ENCODE measurements at regions not wholly inside any gene's neighbourhood (a gene's known extent, or its start where the extent isn't known, plus 50 kb on each side); places are given as distances from the start of the nearest gene placed in this dataset.

GRCh38 chr2:224640679-224641078 lies 55.5 kb upstream of the CUL3 start:
- H3K27ac Mint-ChIP-seq: no peak overlapping the region
- no peaks in the 10 kb centered on the region for H3K9me3 ChIP-seq (replicated peaks in 1 of 2; ENCODE audit: control insufficient read depth in 1 of 2, insufficient read depth in 1 of 2, low read length in 2 of 2)
- H3K9ac ChIP-seq (ENCODE audit: insufficient read depth, low read length, poor library complexity, severe bottlenecking): no peak overlapping the region
- WGBS (ENCODE audit: insufficient coverage): no CpG with 5 or more reads among the region's 4 CpGs
- H2AFZ ChIP-seq (ENCODE audit: insufficient read depth, low read depth, low read length, poor library complexity, severe bottlenecking): no peak overlapping the region
- no peaks in the 10 kb centered on the region for H3K36me3 Mint-ChIP-seq
- H3K9me3 Mint-ChIP-seq: no peaks in the 10 kb centered on the region
- H3K27ac ChIP-seq (ENCODE audit: low read depth in 1 of 2, low read length in 2 of 2): no peak overlapping the region
- peaks cover 10% of the 10 kb centered on the region for H3K4me1 Mint-ChIP-seq
- H3K36me3 ChIP-seq (replicated peaks in 1 of 2; ENCODE audit: control insufficient read depth in 1 of 2, insufficient read depth in 2 of 2, low read length in 2 of 2): no peaks in the 10 kb centered on the region
- DNase-seq: no peak
- intact Hi-C loops (cut with micrococcal nuclease): no loop called here
- no peaks in the 10 kb centered on the region for H3K79me2 ChIP-seq (ENCODE audit: insufficient read depth, low read length)
- H4K20me1 ChIP-seq (ENCODE audit: insufficient read depth, low read length): no peaks in the 10 kb centered on the region
- H3K4me2 ChIP-seq (replicated peaks; ENCODE audit: extremely low read depth, low read length, poor library complexity, severe bottlenecking): no peak overlapping the region
- H3K4me3 ChIP-seq (replicated peaks in 1 of 3; ENCODE audit: low read depth in 2 of 3, low read length in 3 of 3): no peak overlapping the region
- H3K4me1 ChIP-seq (ENCODE audit: control insufficient read depth in 1 of 2, insufficient read depth in 2 of 2, low read length in 2 of 2): peaks cover 6 to 7% of the 10 kb centered on the region in 2 donors
- no peaks in the 10 kb centered on the region for H3K27me3 ChIP-seq (ENCODE audit: control insufficient read depth in 2 of 2, insufficient read depth in 2 of 2, low read length in 2 of 2)
- TF ChIP-seq CTCF (IDR thresholded peaks at IDR 0.05): no peak
- peaks cover 0 to 3% (median 0%) of the 10 kb centered on the region in 3 donors for H3K27me3 Mint-ChIP-seq (ENCODE audit: low read depth in 3 of 3)
- H3K4me3 Mint-ChIP-seq: no peak overlapping the region

- peak overlapping the region in 1 of 2 donors; percentile 46 for H3K4me3 Mint-ChIP-seq
- peak; percentile 6 to 18 (median 14) for DNase-seq
- H3K9ac ChIP-seq (ENCODE audit: insufficient read depth, low read length, poor library complexity, severe bottlenecking): no peak overlapping the region
- H3K9me3 ChIP-seq (replicated peaks in 1 of 2; ENCODE audit: control insufficient read depth in 1 of 2, insufficient read depth in 1 of 2, low read length in 2 of 2): no peaks in the 10 kb centered on the region
- H3K4me2 ChIP-seq (replicated peaks; ENCODE audit: extremely low read depth, low read length, poor library complexity, severe bottlenecking): peak overlapping the region; percentile 34
- no peaks in the 10 kb centered on the region for H3K9me3 Mint-ChIP-seq
- no peak overlapping the region for H3K4me3 ChIP-seq (replicated peaks in 1 of 3; ENCODE audit: low read depth in 2 of 3, low read length in 3 of 3)
- H3K27me3 ChIP-seq (ENCODE audit: control insufficient read depth in 2 of 2, insufficient read depth in 2 of 2, low read length in 2 of 2): no peaks in the 10 kb centered on the region
- H3K27ac Mint-ChIP-seq: peak overlapping the region in 1 of 7 donors; percentile 6
- peaks cover 0 to 3% (median 0%) of the 10 kb centered on the region in 3 donors for H3K27me3 Mint-ChIP-seq (ENCODE audit: low read depth in 3 of 3)
- peak overlapping the region; percentile 64 for H2AFZ ChIP-seq (ENCODE audit: insufficient read depth, low read depth, low read length, poor library complexity, severe bottlenecking)
- TF ChIP-seq CTCF (IDR thresholded peaks at IDR 0.05): no peak
- intact Hi-C loops (cut with micrococcal nuclease): no loop called here
- H3K27ac ChIP-seq (ENCODE audit: low read depth in 1 of 2, low read length in 2 of 2): no peak overlapping the region
- H4K20me1 ChIP-seq (ENCODE audit: insufficient read depth, low read length): no peaks in the 10 kb centered on the region
- H3K4me1 ChIP-seq (ENCODE audit: control insufficient read depth in 1 of 2, insufficient read depth in 2 of 2, low read length in 2 of 2): peaks cover 6 to 7% of the 10 kb centered on the region in 2 donors
- no peaks in the 10 kb centered on the region for H3K36me3 ChIP-seq (replicated peaks in 1 of 2; ENCODE audit: control insufficient read depth in 1 of 2, insufficient read depth in 2 of 2, low read length in 2 of 2)
- 48% methylated on average over 3 of the region's 8 CpGs for WGBS (ENCODE audit: insufficient coverage)
- H3K4me1 Mint-ChIP-seq: peaks cover 10% of the 10 kb centered on the region
- H3K36me3 Mint-ChIP-seq: no peaks in the 10 kb centered on the region
- no peaks in the 10 kb centered on the region for H3K79me2 ChIP-seq (ENCODE audit: insufficient read depth, low read length)
Observed at GRCh38 chr2:224638301-224638823, 53.2 kb upstream of the CUL3 start.
